ENCODE measurements at regions not wholly inside any gene's neighbourhood (a gene's known extent, or its start where the extent isn't known, plus 50 kb on each side); places are given as distances from the start of the nearest gene placed in this dataset.

DNA sequence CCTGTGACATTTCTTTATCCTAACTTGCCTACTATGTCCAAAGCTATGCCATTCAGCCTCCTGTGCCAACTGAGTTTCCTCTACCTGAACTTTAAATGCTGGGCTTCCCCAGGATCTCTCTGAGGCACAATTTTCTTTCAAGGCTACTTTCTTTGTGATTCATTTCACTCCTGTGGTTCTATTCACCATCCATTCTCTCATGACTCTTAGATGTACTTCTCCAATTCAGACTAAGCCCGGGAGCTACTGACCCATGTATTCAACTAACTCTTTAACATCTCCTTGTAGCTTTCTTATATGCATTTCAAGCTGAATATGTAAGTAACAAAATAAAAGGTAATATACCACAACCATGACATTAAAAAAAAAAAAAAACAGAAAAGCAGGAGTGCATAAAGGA lies 738.9 kb upstream of the USP15 start:
- Histone ChIP-seq H3K79me2 (ENCODE audit: insufficient read depth, low read depth, low read length) (no peaks in the 10 kb centered on the region), H3K36me3 (ENCODE audit: insufficient read depth, low read length) (0 out of 2 replicates have a peak, but pooled peaks cover 4% of the 10 kb centered on the region), H3K9me2 (ENCODE audit: insufficient read depth, low read length) (no peaks in the 10 kb centered on the region), H3K4me3 (ENCODE audit: low read depth, low read length, poor library complexity, severe bottlenecking) (no peak overlapping the region), H3K4me1 (ENCODE audit: insufficient read depth, low read length, poor library complexity, severe bottlenecking) (peaks cover 87% of the 10 kb centered on the region), H3K4me2 (ENCODE audit: low read length) (peak overlapping the region; percentile 83), H3K27ac (ENCODE audit: low read depth, low read length, poor library complexity, severe bottlenecking) (peak overlapping the region; percentile 97), H3K9me3 (ENCODE audit: low read length) (no peaks in the 10 kb centered on the region), H2AFZ (ENCODE audit: low read length) (peak overlapping the region; percentile 71), H4K20me1 (ENCODE audit: insufficient read depth, low read length) (no peaks in the 10 kb centered on the region)
- intact Hi-C loops (cut with micrococcal nuclease; ENCODE audit: unreplicated experiment) = loop anchor here (5.0 to 10.0 kb wide), 3 partner anchors 34 to 944 kb away; partner anchors contain the start of genes MON2 and USP15
- BruUV-seq (replicated peaks) = no TSS peak
- DNase-seq (ENCODE audit: low spot score) = no peak
- TF ChIP-seq EZH2phosphoT487 (IDR thresholded peaks at IDR 0.05; ENCODE audit: borderline replicate concordance, low read depth, low read length) (no peak), CTCF (conservative IDR thresholded peaks at IDR 0.05; ENCODE audit: low read length) (no peak)
- ChIA-PET POLR2A (interaction anchor here (0.6 to 8.2 kb wide), 9 partner anchors 7 to 733 kb away, joined by 3 to 104 read pairs (median 4); no protein-coding TSS in a partner anchor), CTCF (ENCODE audit: unreplicated experiment) (no interaction called here)

DNA sequence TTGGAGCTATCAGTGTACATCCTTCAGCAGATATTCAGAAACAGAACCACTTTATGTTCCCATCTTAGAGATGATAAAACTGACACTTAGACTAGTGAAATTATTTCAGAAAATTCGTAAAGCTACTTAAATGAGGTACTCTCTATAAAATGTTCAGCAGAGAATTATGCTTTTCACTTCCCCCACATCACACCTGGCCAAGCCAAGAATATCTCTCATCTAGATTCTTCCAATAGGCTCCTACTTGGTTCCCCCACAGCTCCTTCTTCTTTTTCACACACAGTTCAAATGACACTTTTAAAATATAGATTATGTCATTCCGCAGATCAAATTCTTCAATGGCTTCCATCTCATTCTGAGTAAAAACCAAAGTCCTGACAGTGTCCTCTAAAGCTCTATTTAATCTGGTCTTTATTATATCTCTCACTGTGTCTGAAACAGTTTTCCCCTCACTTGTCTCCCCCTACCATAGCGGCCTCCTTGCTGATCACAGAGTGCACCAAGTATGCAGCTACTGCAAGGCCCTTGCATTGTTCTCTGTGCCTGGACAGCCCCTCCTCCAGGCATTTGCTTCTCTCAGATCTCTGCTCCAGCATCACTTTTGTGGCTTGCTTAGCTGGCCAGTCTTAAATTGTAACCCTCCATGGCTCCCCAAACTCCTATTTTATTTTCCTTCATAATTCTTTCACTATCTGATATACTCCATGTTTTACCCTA lies 736.8 kb upstream of the USP15 start:
- intact Hi-C loops (cut with micrococcal nuclease; ENCODE audit: unreplicated experiment) = loop anchor here (5.0 to 10.0 kb wide), 3 partner anchors 36 to 941 kb away; partner anchors contain the start of genes MON2 and USP15
- H3K27ac ChIP-seq (ENCODE audit: low read depth, low read length, poor library complexity, severe bottlenecking) = peak overlapping the region; percentile 97
- BruUV-seq (replicated peaks) = no TSS peak
- POLR2A ChIA-PET = interaction anchor here (0.7 to 8.2 kb wide), 14 partner anchors 10 to 1077 kb away, joined by 3 to 104 read pairs (median 4); no protein-coding TSS in a partner anchor
- no peaks in the 10 kb centered on the region for H3K9me3 ChIP-seq (ENCODE audit: low read length)
- H4K20me1 ChIP-seq (ENCODE audit: insufficient read depth, low read length) = no peaks in the 10 kb centered on the region
- CTCF ChIA-PET (ENCODE audit: unreplicated experiment) = interaction anchor here (0.6 to 1.1 kb wide), 2 partner anchors 22 to 736 kb away, joined by 3 to 4 read pairs; no protein-coding TSS in a partner anchor
- TF ChIP-seq CTCF (conservative IDR thresholded peaks at IDR 0.05; ENCODE audit: low read length) = no peak
- no peak for TF ChIP-seq EZH2phosphoT487 (IDR thresholded peaks at IDR 0.05; ENCODE audit: borderline replicate concordance, low read depth, low read length)
- peak; percentile 69 for DNase-seq (ENCODE audit: low spot score)
- peak overlapping the region; percentile 60 for H3K4me3 ChIP-seq (ENCODE audit: low read depth, low read length, poor library complexity, severe bottlenecking)
- no peaks in the 10 kb centered on the region; the same call in 1 of the 2 replicates for H3K36me3 ChIP-seq (ENCODE audit: insufficient read depth, low read length)
- H3K4me1 ChIP-seq (ENCODE audit: insufficient read depth, low read length, poor library complexity, severe bottlenecking) = peaks cover 92% of the 10 kb centered on the region
- H3K79me2 ChIP-seq (ENCODE audit: insufficient read depth, low read depth, low read length) = no peaks in the 10 kb centered on the region
- peak overlapping the region; percentile 54; the same call in 1 of the 2 replicates for H2AFZ ChIP-seq (ENCODE audit: low read length)
- H3K9me2 ChIP-seq (ENCODE audit: insufficient read depth, low read length) = no peaks in the 10 kb centered on the region
- peak overlapping the region; percentile 83 for H3K4me2 ChIP-seq (ENCODE audit: low read length)

Measured in OCI-LY7 (cell line).